HEK293T (cell line): ENCODE measurements at regions not wholly inside any gene's neighbourhood (a gene's known extent, or its start where the extent isn't known, plus 50 kb on each side); places are given as distances from the start of the nearest gene placed in this dataset.

Experiments used
- BHLHE40 ChIP-seq: fragments of 450-650 bp; IDR thresholded peaks from 2 replicates; pipeline ENCODE4 v1.6.1; 2016; ENCODE audit warnings: mild to moderate bottlenecking, moderate library complexity, borderline replicate concordance
- ELF4 ChIP-seq: fragments of 450-650 bp; IDR thresholded peaks from 2 replicates; pipeline ENCODE4 v1.6.1; 2017; ENCODE audit warnings: antibody characterized with exemption
- FOXM1 ChIP-seq: fragments of 450-650 bp; IDR thresholded peaks from 2 replicates; pipeline ENCODE4 v1.6.1; 2017; ENCODE audit warnings: mild to moderate bottlenecking, borderline replicate concordance
- HDGF ChIP-seq: fragments of 450-650 bp; IDR thresholded peaks from 2 replicates; pipeline ENCODE4 v1.6.1; 2017; ENCODE audit warnings: antibody characterized with exemption, borderline replicate concordance
- NFRKB ChIP-seq: fragments of 450-650 bp; IDR thresholded peaks from 2 replicates; pipeline ENCODE4 v1.6.1; 2016; ENCODE audit warnings: mild to moderate bottlenecking, moderate library complexity
- SP1 ChIP-seq: fragments of 450-650 bp; IDR thresholded peaks from 2 replicates; pipeline ENCODE4 v1.6.1; 2017
- SUZ12 ChIP-seq: fragments of 450-650 bp; IDR thresholded peaks from 2 replicates; pipeline ENCODE4 v1.6.1; 2016; ENCODE audit warnings: mild to moderate bottlenecking
- TARDBP ChIP-seq: fragments of 450-650 bp; IDR thresholded peaks from 2 replicates; pipeline ENCODE4 v1.6.1; 2016
- TF ChIP-seq, protein P1 (sequence below): fragments of 450-650 bp; IDR thresholded peaks from 2 replicates; pipeline ENCODE4 v1.6.1; 2016

- TF ChIP-seq HDGF (no peak), NFRKB (no peak), ELF4 (no peak), BHLHE40 (no peak), SUZ12 (no peak), SP1 (no peak), TARDBP (no peak), FOXM1 (no peak)
- TF ChIP-seq, protein P1, sequence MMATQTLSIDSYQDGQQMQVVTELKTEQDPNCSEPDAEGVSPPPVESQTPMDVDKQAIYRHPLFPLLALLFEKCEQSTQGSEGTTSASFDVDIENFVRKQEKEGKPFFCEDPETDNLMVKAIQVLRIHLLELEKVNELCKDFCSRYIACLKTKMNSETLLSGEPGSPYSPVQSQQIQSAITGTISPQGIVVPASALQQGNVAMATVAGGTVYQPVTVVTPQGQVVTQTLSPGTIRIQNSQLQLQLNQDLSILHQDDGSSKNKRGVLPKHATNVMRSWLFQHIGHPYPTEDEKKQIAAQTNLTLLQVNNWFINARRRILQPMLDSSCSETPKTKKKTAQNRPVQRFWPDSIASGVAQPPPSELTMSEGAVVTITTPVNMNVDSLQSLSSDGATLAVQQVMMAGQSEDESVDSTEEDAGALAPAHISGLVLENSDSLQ = no peak
Observed at GRCh38 chr5:56480705-56481427, 247.7 kb upstream of the ANKRD55 start.
